ENCODE measurements at regions not wholly inside any gene's neighbourhood (a gene's known extent, or its start where the extent isn't known, plus 50 kb on each side); places are given as distances from the start of the nearest gene placed in this dataset.

DNA sequence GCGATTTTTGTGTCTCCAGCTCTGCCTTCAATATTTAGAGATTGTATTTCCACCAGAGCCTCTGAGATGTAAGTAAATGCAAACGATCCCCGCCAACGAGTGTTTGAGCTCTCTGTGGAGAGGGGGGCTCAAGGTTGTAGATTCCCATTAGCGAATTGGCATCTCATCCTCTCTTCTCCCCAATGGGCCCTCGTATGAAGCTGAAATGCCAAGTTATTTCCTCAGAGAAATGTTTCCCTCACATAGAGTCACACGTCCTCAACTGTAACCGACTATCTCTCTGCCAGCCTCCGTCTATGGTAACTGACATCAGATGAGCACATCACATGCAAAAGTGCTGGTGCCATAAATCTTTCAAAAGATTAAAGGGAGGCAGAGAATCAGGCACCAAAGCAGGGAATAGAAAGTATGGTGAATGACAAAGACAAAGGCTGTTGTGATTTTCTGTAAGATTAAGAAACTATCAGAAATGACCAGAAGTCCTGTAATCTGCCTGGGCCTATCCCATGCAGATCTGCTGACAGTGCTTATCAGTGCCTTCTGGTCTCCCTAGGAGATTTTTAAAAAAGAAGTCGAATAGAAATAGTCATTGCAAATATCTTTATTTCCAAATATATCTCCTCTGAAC, 157.1 kb downstream of the PDGFRA start:
- no peaks in the 10 kb centered on the region for H3K36me3 ChIP-seq (ENCODE audit: control insufficient read depth, insufficient read depth, low read length)
- ChIA-PET POLR2A (interaction anchor here (0.6 kb wide), 1 partner anchor 1280 kb away, joined by 3 read pairs; no protein-coding TSS in a partner anchor), CTCF (ENCODE audit: low intra/inter-chr PET ratio) (no interaction called here)
- no peaks in the 10 kb centered on the region for H3K79me2 ChIP-seq (ENCODE audit: control insufficient read depth, insufficient read depth, low read length)
- H4K20me1 ChIP-seq (replicated peaks; ENCODE audit: control insufficient read depth, insufficient read depth, low read length): no peaks in the 10 kb centered on the region
- H3K27ac ChIP-seq (ENCODE audit: extremely low read depth, low read depth, low read length): no peak overlapping the region
- DNase-seq (ENCODE audit: extremely low read depth in 1 of 4, low spot score in 3 of 4) (peak in 1 of 4 experiments; percentile 17), ATAC-seq (no peak; the same call in 2 of the 3 replicates), FAIRE-seq (no peak)
- no peak overlapping the region for H3K4me2 ChIP-seq (ENCODE audit: insufficient read depth, low read length)
- no peaks in the 10 kb centered on the region for H3K9me3 ChIP-seq (replicated peaks; ENCODE audit: control insufficient read depth, insufficient read depth, low read depth, low read length)
- no peaks in the 10 kb centered on the region; a peak in 1 of 5 replicates for H3K4me1 ChIP-seq (replicated peaks in 1 of 2; ENCODE audit: control insufficient read depth in 2 of 2, insufficient read depth in 2 of 2, low read length in 2 of 2)
- WGBS (ENCODE audit: insufficient coverage, low coverage, missing lambda C conversion rate): 9% methylated on average over 9 of the region's 10 CpGs
- intact Hi-C loops (cut with micrococcal nuclease) (no loop called here), in situ Hi-C loops (cut with MboI) (no loop called here)
- H3K4me3 ChIP-seq: no peak overlapping the region
- no TSS peak for BruUV-seq (replicated peaks)
- H3K27me3 ChIP-seq (ENCODE audit: control insufficient read depth in 2 of 2, insufficient read depth in 2 of 2, low read length in 2 of 2): peaks cover 0 to 4% of the 10 kb centered on the region in 2 experiments; a peak in 2 of 5 replicates
- H2AFZ ChIP-seq (ENCODE audit: low read depth, low read length): no peak overlapping the region
- no peak overlapping the region for H3K9ac ChIP-seq (ENCODE audit: insufficient read depth in 1 of 2, low read depth in 2 of 2, low read length in 2 of 2)
- H3K9me1 ChIP-seq (ENCODE audit: control insufficient read depth, insufficient read depth, low read length): no peaks in the 10 kb centered on the region
- TF ChIP-seq RAD51 (IDR thresholded peaks at IDR 0.05; ENCODE audit: borderline replicate concordance, low read depth) (no peak), JUND (IDR thresholded peaks at IDR 0.05; ENCODE audit: borderline replicate concordance, low read depth, low read length) (peak; percentile 25; the same call in 1 of the 2 replicates), JUND (tag; IDR thresholded peaks at IDR 0.05; ENCODE audit: borderline replicate concordance, low read depth, low read length) (peak; percentile 29; the same call in 1 of the 3 replicates), FOXK1 (CRISPR knock-in tag; IDR thresholded peaks at IDR 0.05; ENCODE audit: borderline replicate concordance) (no peak), GATA2 (CRISPR knock-in tag; IDR thresholded peaks at IDR 0.05) (no peak), POLR2G (IDR thresholded peaks at IDR 0.05; ENCODE audit: low read depth, low read length) (no peak), ZNF41 (CRISPR knock-in tag; conservative IDR thresholded peaks at IDR 0.05) (no peak), TCF3 (CRISPR knock-in tag; IDR thresholded peaks at IDR 0.05) (peak; percentile 48), NELFE (IDR thresholded peaks at IDR 0.05; ENCODE audit: insufficient read depth, insufficient read length) (no peak), TEAD1 (CRISPR knock-in tag; IDR thresholded peaks at IDR 0.05) (peak in 1 of 2 experiments; percentile 48; a peak in 1 of 4 replicates), YBX1 (IDR thresholded peaks at IDR 0.05) (no peak), ZFPM2 (CRISPR knock-in tag; IDR thresholded peaks at IDR 0.05) (no peak)
- TF ChIP-seq, protein P1, sequence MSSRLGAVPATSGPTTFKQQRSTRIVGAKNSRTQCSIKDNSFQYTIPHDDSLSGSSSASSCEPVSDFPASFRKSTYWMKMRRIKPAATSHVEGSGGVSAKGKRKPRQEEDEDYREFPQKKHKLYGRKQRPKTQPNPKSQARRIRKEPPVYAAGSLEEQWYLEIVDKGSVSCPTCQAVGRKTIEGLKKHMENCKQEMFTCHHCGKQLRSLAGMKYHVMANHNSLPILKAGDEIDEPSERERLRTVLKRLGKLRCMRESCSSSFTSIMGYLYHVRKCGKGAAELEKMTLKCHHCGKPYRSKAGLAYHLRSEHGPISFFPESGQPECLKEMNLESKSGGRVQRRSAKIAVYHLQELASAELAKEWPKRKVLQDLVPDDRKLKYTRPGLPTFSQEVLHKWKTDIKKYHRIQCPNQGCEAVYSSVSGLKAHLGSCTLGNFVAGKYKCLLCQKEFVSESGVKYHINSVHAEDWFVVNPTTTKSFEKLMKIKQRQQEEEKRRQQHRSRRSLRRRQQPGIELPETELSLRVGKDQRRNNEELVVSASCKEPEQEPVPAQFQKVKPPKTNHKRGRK (tag; IDR thresholded peaks at IDR 0.05): no peak
- TF ChIP-seq, protein P2, sequence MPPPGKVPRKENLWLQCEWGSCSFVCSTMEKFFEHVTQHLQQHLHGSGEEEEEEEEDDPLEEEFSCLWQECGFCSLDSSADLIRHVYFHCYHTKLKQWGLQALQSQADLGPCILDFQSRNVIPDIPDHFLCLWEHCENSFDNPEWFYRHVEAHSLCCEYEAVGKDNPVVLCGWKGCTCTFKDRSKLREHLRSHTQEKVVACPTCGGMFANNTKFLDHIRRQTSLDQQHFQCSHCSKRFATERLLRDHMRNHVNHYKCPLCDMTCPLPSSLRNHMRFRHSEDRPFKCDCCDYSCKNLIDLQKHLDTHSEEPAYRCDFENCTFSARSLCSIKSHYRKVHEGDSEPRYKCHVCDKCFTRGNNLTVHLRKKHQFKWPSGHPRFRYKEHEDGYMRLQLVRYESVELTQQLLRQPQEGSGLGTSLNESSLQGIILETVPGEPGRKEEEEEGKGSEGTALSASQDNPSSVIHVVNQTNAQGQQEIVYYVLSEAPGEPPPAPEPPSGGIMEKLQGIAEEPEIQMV (tag; conservative IDR thresholded peaks at IDR 0.05; ENCODE audit: low read depth): no peak
- TF ChIP-seq, protein P3, sequence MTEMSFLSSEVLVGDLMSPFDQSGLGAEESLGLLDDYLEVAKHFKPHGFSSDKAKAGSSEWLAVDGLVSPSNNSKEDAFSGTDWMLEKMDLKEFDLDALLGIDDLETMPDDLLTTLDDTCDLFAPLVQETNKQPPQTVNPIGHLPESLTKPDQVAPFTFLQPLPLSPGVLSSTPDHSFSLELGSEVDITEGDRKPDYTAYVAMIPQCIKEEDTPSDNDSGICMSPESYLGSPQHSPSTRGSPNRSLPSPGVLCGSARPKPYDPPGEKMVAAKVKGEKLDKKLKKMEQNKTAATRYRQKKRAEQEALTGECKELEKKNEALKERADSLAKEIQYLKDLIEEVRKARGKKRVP (CRISPR knock-in tag; IDR thresholded peaks at IDR 0.05): peak; percentile 86
- TF ChIP-seq, protein P4, sequence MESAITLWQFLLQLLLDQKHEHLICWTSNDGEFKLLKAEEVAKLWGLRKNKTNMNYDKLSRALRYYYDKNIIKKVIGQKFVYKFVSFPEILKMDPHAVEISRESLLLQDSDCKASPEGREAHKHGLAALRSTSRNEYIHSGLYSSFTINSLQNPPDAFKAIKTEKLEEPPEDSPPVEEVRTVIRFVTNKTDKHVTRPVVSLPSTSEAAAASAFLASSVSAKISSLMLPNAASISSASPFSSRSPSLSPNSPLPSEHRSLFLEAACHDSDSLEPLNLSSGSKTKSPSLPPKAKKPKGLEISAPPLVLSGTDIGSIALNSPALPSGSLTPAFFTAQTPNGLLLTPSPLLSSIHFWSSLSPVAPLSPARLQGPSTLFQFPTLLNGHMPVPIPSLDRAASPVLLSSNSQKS (CRISPR knock-in tag; IDR thresholded peaks at IDR 0.05): no peak
